Umbilical cord (tissue), 1 donor: ENCODE measurements at regions not wholly inside any gene's neighbourhood (a gene's known extent, or its start where the extent isn't known, plus 50 kb on each side); places are given as distances from the start of the nearest gene placed in this dataset.

Source experiments
- DNase-seq: peaks from one replicate; pipeline ENCODE4 v3.0.0-alpha.2; 2015; ENCODE audit warnings: low spot score

DNA sequence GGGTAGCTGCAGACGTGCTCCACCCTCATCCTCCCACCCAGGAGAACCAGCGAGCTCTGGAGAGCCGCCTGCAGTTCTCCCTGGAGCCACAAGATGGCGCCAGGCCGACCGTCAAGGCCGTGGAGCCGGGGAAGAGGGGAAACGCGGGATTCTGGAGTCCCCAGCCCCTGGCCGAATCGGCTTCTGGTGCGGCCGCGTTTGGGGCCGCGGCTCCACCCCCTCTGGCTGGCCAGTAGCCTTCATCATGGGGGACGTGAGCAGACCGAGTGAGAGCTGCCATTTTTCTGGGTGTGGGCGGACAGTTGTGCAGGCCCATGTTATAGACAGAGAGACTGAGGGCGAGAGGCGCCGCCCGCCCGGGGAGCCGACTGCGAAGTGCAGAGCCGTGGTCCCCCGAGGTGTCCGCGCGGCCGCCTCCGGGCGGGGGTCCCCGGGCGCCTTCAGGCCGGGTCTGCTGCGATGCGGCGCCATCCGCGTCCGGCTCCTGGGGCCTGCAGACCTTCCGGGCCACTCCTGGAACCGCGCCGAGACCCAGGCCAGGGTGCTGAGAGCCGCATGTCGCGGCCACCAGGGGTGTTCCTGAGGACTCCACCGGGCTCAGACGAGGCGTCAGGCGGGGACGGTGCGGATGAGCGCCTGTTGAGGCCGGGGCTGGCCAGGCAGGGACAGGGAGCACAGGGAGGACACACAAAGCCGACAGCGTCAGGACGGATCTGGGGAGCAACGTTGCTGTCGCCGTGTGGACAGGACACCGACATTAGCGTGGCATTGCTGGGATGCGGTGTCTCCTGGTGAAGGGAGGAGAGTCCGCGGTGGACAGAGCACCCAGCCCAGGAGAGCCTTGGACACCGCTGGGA lies 418.2 kb upstream of the HS6ST1 start:
- peak; percentile 83 for DNase-seq

GRCh38 chr2:128737546-128737826 lies 418.8 kb upstream of the HS6ST1 start:
- DNase-seq: no peak

GRCh38 chr2:128738446-128739110 lies 419.9 kb upstream of the HS6ST1 start:
- no peak for DNase-seq

GRCh38 chr2:128742467-128742866 lies 423.8 kb upstream of the HS6ST1 start:
- no peak for DNase-seq

- no peak for DNase-seq
Observed at GRCh38 chr2:128745946-128746345, 427.3 kb upstream of the HS6ST1 start.

GRCh38 chr2:128746356-128746755 lies 427.7 kb upstream of the HS6ST1 start:
- peak; percentile 85 for DNase-seq

DNA sequence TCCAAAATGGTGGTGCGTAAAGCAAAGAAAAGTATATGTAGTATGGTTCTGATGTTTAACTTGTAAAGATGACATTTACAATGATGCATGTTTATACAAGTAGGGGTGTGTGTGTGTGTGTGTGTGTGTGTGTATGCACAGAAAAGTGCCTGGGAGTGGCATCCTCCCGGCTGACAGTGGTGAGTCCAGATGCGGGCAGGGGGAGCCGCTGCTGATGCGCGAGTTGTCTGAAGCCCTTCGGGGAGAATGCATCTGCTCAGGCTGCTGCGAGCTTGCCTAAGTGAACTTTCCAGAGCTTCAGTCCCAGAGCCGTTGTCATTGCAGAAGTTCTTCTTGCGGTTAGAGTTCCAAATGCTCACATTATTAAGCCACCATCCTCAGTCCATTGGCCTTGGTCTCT lies 429.7 kb upstream of the HS6ST1 start:
- no peak for DNase-seq

- DNase-seq: no peak
Observed at GRCh38 chr2:128748835-128749605, 430.4 kb upstream of the HS6ST1 start.

DNA sequence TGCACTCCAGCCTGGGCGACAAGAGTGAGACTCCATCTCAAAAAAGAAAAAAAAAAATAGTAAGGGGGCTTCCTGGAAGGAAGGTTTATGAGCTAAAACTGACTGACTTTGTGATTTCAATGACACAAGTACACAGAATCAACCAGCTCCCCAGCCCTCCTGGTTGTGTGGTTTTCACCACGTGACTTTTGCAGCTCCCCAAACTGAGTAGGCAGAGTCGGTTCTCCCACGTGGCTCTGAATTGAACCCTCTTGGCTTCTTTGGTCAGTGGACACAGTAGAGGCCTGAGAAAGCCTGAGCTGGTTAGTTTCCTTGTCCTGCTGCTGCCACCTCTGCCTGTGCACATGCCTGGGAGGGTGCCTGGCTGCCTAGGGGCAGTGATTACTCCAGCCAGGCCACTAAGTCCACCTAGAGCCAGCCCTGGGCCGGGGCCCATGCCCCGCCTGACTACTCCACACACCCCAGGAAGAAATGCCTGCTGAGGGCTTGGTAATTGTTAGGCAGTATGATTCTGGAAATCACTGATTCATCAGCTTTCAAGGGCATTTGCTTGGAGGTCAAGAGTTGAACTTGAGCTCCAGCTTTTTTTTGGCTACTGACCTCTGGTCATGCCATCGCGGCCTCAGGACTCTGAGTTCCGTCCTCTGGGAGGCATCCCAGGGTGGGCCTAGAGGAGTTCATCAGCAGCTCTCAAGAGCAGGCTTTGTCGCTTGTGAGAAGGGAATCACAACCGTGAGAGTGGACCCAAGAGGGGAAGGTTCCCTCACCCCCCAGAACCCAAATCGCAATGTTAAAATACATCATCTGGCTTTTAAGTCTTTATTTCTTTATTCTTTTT lies 431.9 kb upstream of the HS6ST1 start:
- DNase-seq: no peak

GRCh38 chr2:128751746-128752145 lies 433.1 kb upstream of the HS6ST1 start:
- DNase-seq: no peak

- DNase-seq: no peak
Observed at GRCh38 chr2:128752691-128753263, 434.1 kb upstream of the HS6ST1 start.

- DNase-seq: no peak
Observed at GRCh38 chr2:128753321-128753720, 434.7 kb upstream of the HS6ST1 start.

DNA sequence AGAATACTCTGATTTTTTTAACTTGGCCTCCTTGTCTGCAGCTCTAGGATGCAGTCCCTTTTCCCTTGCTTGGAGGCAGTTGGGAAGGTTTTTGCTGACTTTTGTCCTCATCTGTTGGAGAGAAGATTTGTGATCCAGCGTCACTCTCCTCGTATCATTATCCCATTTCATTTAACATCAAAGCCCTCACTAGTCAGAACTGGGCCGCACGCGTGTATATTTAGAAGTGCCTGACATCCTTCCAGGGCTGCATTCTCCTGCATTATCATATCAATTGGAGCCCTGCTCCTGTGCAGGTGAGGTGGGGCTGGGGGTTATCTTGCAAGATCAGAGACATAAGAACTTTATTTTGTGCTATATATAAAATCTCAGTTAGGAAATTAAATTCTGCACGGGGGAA lies 435.1 kb upstream of the HS6ST1 start:
- DNase-seq: no peak

DNA sequence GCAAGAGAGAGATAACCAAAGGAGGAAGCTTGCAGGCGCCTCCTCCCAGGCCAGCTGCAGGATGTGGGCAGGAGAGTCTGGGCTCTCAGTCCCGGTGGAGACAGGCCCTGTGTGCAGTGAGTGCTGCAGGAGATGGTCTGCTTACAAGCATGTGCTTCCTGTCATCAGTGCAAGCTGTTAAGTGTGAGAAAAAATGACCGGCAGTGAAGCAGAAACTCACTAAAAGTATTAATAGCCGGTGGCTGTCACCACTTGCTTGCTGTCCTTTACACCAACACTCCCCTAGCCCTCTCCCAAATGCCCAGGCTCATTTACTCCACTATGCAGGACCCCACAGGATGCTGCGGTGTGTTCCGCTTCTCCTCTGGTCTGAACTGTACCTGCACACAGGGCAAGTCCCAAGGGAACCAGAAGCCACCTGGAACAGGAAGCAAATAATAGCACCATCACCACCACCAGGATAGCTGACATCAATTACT lies 435.6 kb upstream of the HS6ST1 start:
- peak; percentile 64 for DNase-seq

- DNase-seq: no peak
Observed at GRCh38 chr2:128755695-128756364, 437.2 kb upstream of the HS6ST1 start.

- no peak for DNase-seq
Observed at GRCh38 chr2:128756365-128756717, 437.7 kb upstream of the HS6ST1 start.

DNA sequence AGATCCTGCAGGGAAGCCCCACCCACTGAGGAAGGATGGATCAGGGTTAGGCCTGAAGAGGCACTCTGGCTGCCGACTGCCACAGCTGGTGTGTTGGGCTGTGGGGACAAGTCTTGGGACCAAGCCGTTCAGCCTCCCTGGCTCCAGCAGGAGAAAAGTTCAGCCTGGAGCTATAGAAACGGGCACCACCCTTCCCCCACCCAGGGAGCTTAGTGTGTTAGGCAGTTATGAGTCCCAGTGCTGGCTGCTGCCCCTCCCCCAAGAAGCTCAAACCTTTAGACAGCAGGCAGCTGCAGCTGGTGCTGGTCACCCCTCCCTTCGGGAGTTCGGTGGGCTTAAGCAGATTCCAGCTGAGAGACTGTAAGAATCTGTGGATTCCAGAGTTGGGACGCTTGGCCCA lies 447.1 kb upstream of the HS6ST1 start:
- DNase-seq: peak; percentile 34

DNA sequence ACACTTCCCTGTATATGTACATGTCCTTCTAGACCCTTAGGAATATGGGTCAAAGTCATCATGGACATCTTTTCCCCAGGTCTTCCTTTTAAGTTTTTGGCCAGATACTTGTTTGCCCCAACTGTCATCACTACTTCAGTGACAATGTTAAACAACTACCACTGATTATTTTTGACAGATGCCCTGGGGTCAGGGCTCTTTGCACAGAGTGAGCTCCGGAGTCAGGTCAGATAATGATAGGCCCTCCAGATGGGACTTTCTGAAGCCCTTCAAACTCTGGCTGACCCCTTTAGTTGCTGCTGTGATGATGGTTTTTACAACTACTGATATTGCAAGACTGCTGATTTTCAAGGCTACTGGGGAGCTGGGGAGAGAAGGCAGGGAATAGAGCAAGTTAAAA lies 449.4 kb upstream of the HS6ST1 start:
- DNase-seq: no peak

DNA sequence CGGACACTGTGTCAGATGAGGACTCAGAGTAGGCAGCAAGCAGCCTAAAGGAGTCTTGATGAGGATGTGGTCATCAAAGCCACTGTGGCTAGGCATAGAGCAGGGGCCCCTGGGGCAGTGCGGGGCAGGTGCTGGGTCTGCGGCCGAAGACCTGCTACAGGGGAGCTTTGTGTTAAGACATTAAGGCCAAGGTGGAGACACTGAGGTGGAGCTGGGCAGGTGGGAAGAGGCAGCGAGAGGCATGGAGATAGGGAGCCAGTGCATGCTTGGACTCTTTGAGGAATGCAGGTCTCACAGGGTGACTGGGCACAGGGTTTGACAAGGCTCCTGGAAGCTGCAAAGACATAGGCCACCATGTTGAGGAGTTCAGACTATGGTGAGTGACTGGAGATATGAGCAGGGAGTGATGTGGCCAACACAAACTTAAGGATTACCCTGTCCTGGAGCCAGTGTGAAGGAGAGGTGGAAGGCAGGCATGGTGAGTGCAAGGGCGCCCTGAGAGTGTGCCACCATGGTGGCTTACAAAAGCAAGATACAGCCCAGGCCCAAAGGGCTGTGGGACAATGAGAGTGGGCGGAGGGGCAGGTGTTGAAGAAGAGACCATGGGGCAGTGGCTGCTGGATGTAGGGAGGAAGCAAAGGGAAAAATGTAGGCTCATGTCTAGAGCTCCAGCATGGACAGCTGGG lies 450.9 kb upstream of the HS6ST1 start:
- no peak for DNase-seq
